ENCODE measurements at regions not wholly inside any gene's neighbourhood (a gene's known extent, or its start where the extent isn't known, plus 50 kb on each side); places are given as distances from the start of the nearest gene placed in this dataset.

DNA sequence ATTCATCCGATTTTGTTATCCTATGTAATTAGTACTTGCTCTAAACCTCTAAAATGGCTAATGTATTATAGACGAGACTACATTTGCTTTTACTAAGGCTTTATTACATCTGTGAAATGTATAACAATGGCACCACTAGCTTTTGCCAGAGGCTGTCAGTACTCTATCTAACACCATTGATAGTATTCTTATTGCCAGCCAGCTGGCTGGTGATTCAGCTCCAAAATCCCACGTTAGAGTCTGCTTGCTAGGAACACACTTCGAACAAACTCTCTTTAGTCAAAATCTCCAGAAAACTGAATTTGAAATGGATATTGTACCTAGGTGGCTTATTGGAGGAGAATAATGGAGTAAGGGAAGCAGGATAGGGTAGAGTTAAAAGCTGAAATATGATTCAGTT, 839.2 kb downstream of the SLC6A15 start:
- Mint-ChIP-seq H3K27me3 (ENCODE audit: low read depth) (no peaks in the 10 kb centered on the region), H3K4me1 (ENCODE audit: low read depth) (no peaks in the 10 kb centered on the region), H3K27ac (no peak overlapping the region), H3K9me3 (peaks cover 4 to 5% of the 10 kb centered on the region in 2 donors), H3K36me3 (ENCODE audit: insufficient read depth in 2 of 2) (no peaks in the 10 kb centered on the region), H3K4me3 (no peak overlapping the region)
- no peak for ATAC-seq (replicated peaks in 1 of 2)
- DNase-seq, result no peak

DNA sequence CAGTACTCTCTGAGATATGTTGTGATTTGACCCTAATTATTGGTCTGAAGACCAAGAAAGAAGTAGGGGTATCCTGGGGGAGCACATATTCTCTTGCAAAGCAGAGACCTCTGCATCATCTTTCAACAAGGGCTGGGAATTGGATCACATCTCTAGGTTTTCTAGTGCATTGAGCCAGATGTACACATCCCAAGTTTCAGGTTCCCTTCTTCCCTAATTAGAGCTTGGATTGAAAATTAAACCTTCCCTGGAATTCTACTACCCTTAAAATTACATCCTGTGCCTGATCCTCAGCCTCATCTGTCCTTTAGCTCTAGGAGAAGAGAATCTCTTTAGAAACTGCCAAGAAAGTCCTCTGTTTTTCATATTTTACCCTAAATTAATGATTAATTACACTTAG, 839.6 kb downstream of the SLC6A15 start:
- ATAC-seq (replicated peaks in 1 of 2) (no peak), DNase-seq (no peak)
- Mint-ChIP-seq H3K36me3 (ENCODE audit: insufficient read depth in 2 of 2) (no peaks in the 10 kb centered on the region), H3K4me1 (ENCODE audit: low read depth) (no peaks in the 10 kb centered on the region), H3K4me3 (no peak overlapping the region), H3K27me3 (ENCODE audit: low read depth) (no peaks in the 10 kb centered on the region), H3K27ac (no peak overlapping the region), H3K9me3 (peaks cover 4 to 5% of the 10 kb centered on the region in 2 donors)

DNA sequence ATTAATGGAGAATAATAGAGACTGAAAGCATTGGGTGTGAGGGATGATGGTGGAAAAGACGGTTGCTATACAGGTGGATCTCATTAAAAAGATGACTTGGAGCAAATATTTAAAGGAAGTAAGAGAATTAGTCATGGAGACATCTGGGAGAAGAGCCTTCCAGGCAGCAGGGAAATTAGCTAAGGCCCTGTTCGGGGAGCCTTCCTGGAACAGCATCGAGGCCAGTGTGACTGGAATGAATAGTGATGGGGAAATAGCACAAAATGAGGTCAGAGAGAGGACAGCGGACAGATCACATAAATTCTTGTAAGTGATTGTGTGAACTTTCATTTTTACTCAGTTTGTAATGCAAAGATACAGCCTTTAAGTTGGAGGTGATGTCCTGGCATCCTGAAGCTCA, 842.3 kb downstream of the SLC6A15 start:
- H3K27ac Mint-ChIP-seq, result no peak overlapping the region
- DNase-seq, result no peak
- no peak for ATAC-seq (replicated peaks in 1 of 2)
- H3K4me3 Mint-ChIP-seq, result no peak overlapping the region
- H3K9me3 Mint-ChIP-seq, result peaks cover 4% of the 10 kb centered on the region in 2 donors
- no peaks in the 10 kb centered on the region for H3K27me3 Mint-ChIP-seq (ENCODE audit: low read depth)
- H3K36me3 Mint-ChIP-seq (ENCODE audit: insufficient read depth in 2 of 2), result no peaks in the 10 kb centered on the region
- H3K4me1 Mint-ChIP-seq (ENCODE audit: low read depth), result no peaks in the 10 kb centered on the region

DNA sequence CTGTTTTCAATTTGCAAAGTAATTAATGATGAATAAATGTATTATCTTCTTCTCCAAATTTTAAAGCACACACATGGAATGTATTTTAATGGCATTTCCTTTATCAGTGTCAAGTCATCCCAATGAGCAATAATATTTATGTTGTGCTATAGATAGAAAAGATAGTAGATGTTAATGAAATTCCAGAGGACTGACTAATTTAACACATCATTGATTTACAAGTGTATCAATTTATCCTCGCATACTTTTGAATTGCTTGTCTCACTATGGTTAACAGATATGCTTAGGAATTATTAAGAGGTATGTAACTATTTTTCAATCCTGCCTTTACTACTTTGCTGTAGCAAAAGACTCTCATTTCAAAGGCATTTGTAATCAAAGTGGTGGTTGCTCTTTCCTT, 842.9 kb downstream of the SLC6A15 start:
- no peak for DNase-seq
- no peaks in the 10 kb centered on the region for H3K27me3 Mint-ChIP-seq (ENCODE audit: low read depth)
- H3K4me1 Mint-ChIP-seq (ENCODE audit: low read depth), result no peaks in the 10 kb centered on the region
- no peak for ATAC-seq (replicated peaks in 1 of 2)
- H3K27ac Mint-ChIP-seq, result no peak overlapping the region
- H3K4me3 Mint-ChIP-seq, result no peak overlapping the region
- no peaks in the 10 kb centered on the region for H3K36me3 Mint-ChIP-seq (ENCODE audit: insufficient read depth in 2 of 2)
- H3K9me3 Mint-ChIP-seq, result peaks cover 3 to 4% of the 10 kb centered on the region in 2 donors

DNA sequence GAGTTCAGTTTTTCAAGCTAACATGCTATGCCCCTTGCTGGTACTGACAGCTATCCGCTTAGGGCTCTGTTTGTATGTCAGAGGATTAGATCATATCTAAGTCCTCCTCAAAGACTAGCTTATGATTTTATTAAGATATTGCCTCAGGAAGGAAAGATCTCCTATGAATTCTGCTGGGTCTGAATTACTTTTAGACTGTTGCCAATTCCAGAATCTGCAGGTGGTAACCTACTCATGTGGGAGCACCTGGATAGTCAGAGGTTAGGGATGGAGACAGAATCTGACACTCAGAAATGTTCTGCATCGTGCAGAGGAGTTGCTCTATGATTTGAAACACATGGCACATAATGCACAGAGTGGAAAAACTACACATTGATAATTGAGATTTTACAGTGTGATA, 843.4 kb downstream of the SLC6A15 start:
- H3K4me3 Mint-ChIP-seq, result no peak overlapping the region
- no peaks in the 10 kb centered on the region for H3K27me3 Mint-ChIP-seq (ENCODE audit: low read depth)
- no peak overlapping the region for H3K27ac Mint-ChIP-seq
- no peaks in the 10 kb centered on the region for H3K36me3 Mint-ChIP-seq (ENCODE audit: insufficient read depth in 2 of 2)
- ATAC-seq (replicated peaks in 1 of 2), result no peak
- H3K4me1 Mint-ChIP-seq (ENCODE audit: low read depth), result no peaks in the 10 kb centered on the region
- DNase-seq, result no peak
- peaks cover 3 to 4% of the 10 kb centered on the region in 2 donors for H3K9me3 Mint-ChIP-seq

DNA sequence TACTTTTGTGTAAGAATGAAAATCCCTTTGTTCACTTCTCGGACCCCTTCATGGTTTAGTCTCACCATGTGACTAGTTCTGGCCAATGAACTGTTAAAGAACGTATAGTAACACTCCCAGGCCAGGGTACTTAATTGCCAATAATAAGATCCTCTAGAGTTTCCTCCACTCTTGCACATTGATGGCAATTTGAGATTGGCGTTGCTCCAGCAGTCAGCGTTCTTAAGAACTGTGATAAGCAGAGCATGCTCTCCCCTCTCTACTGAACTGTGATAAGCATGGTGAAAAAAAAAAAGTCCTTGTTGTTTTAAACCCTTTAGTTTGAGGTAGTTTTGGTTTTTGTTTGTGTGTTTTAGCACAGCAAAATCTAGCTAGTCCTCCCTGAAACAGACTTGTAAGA, 854.5 kb downstream of the SLC6A15 start:
- no peak overlapping the region for H3K4me3 Mint-ChIP-seq
- H3K4me1 Mint-ChIP-seq (ENCODE audit: low read depth), result no peaks in the 10 kb centered on the region
- ATAC-seq (replicated peaks in 1 of 2) (no peak), DNase-seq (no peak)
- no peak overlapping the region for H3K27ac Mint-ChIP-seq
- no peaks in the 10 kb centered on the region for H3K27me3 Mint-ChIP-seq (ENCODE audit: low read depth)
- no peaks in the 10 kb centered on the region for H3K36me3 Mint-ChIP-seq (ENCODE audit: insufficient read depth in 2 of 2)
- peaks cover 4 to 9% of the 10 kb centered on the region in 2 donors for H3K9me3 Mint-ChIP-seq

DNA sequence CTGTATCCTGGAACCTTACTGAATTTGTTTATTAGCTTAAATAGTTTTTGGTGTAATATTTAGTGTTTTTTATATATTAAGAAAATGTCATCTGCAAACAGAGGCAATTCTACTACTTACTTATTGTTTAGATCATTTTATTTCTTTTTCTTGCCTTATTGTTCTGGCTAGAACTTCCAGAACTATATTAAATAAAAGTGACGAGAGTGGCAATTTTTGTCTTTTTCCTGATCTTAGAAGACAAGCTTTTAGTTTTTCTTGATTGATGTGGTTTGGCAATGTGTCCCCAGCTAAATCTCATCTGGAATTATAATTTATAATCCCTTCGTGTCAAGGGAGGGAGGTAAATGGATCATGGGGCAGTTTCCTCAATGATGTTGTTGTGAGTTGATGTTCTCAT, 857.8 kb downstream of the SLC6A15 start:
- Mint-ChIP-seq H3K36me3 (ENCODE audit: insufficient read depth in 2 of 2) (no peaks in the 10 kb centered on the region), H3K4me3 (no peak overlapping the region), H3K27ac (no peak overlapping the region), H3K4me1 (ENCODE audit: low read depth) (no peaks in the 10 kb centered on the region), H3K27me3 (ENCODE audit: low read depth) (no peaks in the 10 kb centered on the region), H3K9me3 (peaks cover 6 to 9% of the 10 kb centered on the region in 2 donors)
- DNase-seq (no peak), ATAC-seq (replicated peaks in 1 of 2) (no peak)

DNA sequence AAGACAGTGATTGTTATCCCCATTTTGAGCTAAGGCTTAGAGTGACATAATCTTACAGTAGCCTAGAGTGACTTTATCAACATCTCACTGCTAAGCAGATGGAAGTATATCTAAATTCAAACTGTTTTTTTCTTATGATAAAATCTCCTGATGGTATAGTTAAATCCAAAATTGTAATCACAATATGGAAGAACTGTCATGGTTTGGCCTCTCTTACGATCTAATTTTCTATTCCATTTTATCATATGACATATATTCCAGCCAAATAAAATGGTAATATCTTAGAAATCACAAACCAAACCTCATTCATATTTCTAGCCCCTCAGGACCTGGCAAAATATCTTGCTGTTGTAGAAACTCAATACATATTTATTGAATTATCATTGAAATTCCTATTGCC, 864.7 kb downstream of the SLC6A15 start:
- Mint-ChIP-seq H3K27ac (no peak overlapping the region), H3K27me3 (ENCODE audit: low read depth) (no peaks in the 10 kb centered on the region), H3K36me3 (ENCODE audit: insufficient read depth in 2 of 2) (no peaks in the 10 kb centered on the region), H3K4me3 (no peak overlapping the region), H3K9me3 (peaks cover 0 to under 1% of the 10 kb centered on the region in 2 donors), H3K4me1 (ENCODE audit: low read depth) (no peaks in the 10 kb centered on the region)
- ATAC-seq (replicated peaks in 1 of 2) (no peak), DNase-seq (no peak)

DNA sequence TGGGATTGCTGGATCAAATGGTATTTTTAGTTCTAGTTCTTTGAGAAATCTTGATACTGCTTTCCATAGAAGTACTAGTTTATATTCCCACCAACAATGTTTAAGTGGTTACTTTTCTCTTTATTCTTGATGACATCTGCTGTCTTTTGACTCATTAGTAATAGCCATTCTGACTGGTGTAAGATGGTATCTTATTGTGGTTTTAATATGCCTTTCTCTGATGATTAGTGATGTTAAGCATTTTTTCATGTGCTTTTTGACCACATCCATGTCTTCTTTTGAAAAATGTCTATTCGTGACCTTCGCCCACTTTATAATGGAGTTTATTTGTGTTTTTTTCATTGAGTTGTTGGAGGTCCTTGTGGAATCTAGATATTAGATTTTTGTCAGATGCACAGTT, 865.7 kb downstream of the SLC6A15 start:
- H3K36me3 Mint-ChIP-seq (ENCODE audit: insufficient read depth in 2 of 2), result no peaks in the 10 kb centered on the region
- no peaks in the 10 kb centered on the region for H3K4me1 Mint-ChIP-seq (ENCODE audit: low read depth)
- no peaks in the 10 kb centered on the region for H3K27me3 Mint-ChIP-seq (ENCODE audit: low read depth)
- DNase-seq (no peak), ATAC-seq (replicated peaks in 1 of 2) (no peak)
- H3K9me3 Mint-ChIP-seq, result no peaks in the 10 kb centered on the region
- H3K4me3 Mint-ChIP-seq, result no peak overlapping the region
- no peak overlapping the region for H3K27ac Mint-ChIP-seq

DNA sequence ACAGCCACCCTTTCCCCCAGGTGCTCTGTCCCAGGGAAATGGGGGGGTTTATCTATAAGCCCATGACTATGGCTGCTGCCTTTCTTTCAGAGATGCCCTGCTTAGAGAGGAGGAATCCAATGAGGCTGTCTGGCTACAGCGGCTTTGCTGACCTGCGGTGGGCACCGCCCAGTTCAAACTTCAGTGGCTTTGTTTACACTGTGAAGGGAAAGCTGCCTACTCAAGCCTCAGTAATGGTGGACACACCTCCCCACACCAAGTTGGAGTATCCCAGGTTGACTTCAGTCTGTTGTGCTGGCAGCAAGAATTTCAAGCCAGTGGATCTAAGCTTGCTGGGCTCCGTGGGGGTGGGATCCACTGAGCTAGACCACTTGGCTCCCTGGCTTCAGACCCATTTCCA, 869.2 kb downstream of the SLC6A15 start:
- no peak for ATAC-seq (replicated peaks in 1 of 2)
- peaks cover 0 to 1% of the 10 kb centered on the region in 2 donors for H3K9me3 Mint-ChIP-seq
- H3K4me3 Mint-ChIP-seq, result no peak overlapping the region
- H3K36me3 Mint-ChIP-seq (ENCODE audit: insufficient read depth in 2 of 2), result no peaks in the 10 kb centered on the region
- H3K4me1 Mint-ChIP-seq (ENCODE audit: low read depth), result no peaks in the 10 kb centered on the region
- DNase-seq, result no peak
- H3K27ac Mint-ChIP-seq, result no peak overlapping the region
- H3K27me3 Mint-ChIP-seq (ENCODE audit: low read depth), result no peaks in the 10 kb centered on the region

DNA sequence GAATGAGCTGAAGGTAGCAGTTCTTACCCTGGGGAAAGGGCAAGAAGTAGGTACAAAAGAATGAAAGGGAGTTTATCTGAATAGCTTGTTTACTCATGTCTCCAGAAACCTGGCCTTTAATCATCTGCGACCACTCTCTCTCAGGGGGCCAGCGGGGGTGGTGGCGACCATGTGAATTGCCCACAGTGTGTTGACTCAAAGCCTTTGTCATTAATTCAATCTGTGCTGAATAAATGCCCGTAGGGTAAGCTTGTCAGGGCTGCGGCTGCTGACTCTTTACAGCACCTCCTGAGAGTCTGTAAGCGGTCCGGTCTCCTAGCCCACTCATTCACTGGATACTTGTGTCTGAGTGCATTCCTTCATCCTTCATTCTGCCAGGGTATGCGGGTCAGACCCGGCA, 874.4 kb downstream of the SLC6A15 start:
- no peaks in the 10 kb centered on the region for H3K4me1 Mint-ChIP-seq (ENCODE audit: low read depth)
- ATAC-seq (replicated peaks in 1 of 2) (no peak), DNase-seq (no peak)
- no peaks in the 10 kb centered on the region for H3K36me3 Mint-ChIP-seq (ENCODE audit: insufficient read depth in 2 of 2)
- no peak overlapping the region for H3K4me3 Mint-ChIP-seq
- H3K27me3 Mint-ChIP-seq (ENCODE audit: low read depth), result no peaks in the 10 kb centered on the region
- H3K27ac Mint-ChIP-seq, result no peak overlapping the region
- H3K9me3 Mint-ChIP-seq, result peaks cover 1 to 3% of the 10 kb centered on the region in 2 donors

DNA sequence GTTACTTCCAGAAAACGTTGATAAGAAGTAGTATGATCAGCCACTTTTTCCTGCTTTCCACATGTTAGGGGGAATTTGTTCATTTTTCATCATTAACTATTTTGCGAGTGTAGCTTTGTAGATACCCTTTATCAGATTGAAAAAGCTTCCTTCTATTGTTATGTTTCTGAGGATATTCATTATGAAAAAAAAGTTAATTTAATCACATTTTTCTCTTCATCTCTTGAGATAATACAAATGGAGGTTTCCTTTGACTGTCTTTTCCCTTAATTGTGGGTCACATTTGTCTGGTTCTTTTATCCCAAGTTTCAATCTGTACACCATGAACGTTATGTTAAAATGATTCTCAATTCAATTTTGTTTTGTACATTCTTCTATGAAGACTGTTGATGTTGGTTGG, 875.7 kb downstream of the SLC6A15 start:
- DNase-seq (no peak), ATAC-seq (replicated peaks in 1 of 2) (no peak)
- no peaks in the 10 kb centered on the region for H3K36me3 Mint-ChIP-seq (ENCODE audit: insufficient read depth in 2 of 2)
- H3K27ac Mint-ChIP-seq, result no peak overlapping the region
- no peaks in the 10 kb centered on the region for H3K4me1 Mint-ChIP-seq (ENCODE audit: low read depth)
- H3K27me3 Mint-ChIP-seq (ENCODE audit: low read depth), result no peaks in the 10 kb centered on the region
- no peak overlapping the region for H3K4me3 Mint-ChIP-seq
- peaks cover 1 to 3% of the 10 kb centered on the region in 2 donors for H3K9me3 Mint-ChIP-seq

DNA sequence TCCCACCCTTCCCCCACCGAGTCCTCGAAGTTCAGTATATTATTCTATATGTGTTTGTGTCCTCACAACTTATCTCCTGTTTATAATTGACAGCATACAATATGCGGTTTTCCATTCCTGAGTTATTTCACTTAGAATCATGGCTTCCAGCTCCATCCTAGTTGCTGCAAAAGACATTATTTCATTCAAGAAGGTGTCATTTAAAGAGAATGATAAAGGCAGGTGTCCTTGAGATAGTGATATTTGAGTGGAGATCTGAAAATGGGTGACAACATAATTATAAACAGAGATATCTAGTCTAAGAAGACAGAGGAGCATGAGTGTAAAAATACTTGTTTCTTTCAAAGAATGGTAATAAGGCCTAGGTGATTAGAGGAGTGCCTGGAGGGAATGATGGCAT, 876.8 kb downstream of the SLC6A15 start:
- Mint-ChIP-seq H3K27me3 (ENCODE audit: low read depth) (no peaks in the 10 kb centered on the region), H3K4me3 (no peak overlapping the region), H3K27ac (no peak overlapping the region), H3K4me1 (ENCODE audit: low read depth) (no peaks in the 10 kb centered on the region), H3K9me3 (peaks cover 3 to 4% of the 10 kb centered on the region in 2 donors), H3K36me3 (ENCODE audit: insufficient read depth in 2 of 2) (no peaks in the 10 kb centered on the region)
- no peak for ATAC-seq (replicated peaks in 1 of 2)
- no peak for DNase-seq

DNA sequence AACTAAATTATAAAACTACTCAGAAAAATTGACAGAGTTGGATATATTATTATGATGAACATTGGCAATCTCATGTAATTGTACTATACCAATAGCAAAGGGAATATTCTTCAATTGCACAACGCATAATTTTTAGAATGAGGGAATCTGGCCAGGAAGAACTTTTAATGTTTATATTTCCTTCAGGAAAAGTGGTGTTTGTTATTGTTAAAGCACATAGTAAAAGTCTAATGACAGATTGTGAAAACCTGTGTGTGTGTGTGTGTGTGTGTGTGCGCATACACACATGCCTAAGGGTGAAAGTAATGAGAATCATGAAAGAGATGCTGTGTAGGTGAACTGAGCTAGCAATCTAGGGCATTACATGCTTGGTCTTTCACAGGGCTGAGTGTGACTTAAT, 877.7 kb downstream of the SLC6A15 start:
- H3K4me1 Mint-ChIP-seq (ENCODE audit: low read depth), result no peaks in the 10 kb centered on the region
- DNase-seq (no peak), ATAC-seq (replicated peaks in 1 of 2) (no peak)
- no peak overlapping the region for H3K4me3 Mint-ChIP-seq
- H3K36me3 Mint-ChIP-seq (ENCODE audit: insufficient read depth in 2 of 2), result no peaks in the 10 kb centered on the region
- no peaks in the 10 kb centered on the region for H3K27me3 Mint-ChIP-seq (ENCODE audit: low read depth)
- H3K9me3 Mint-ChIP-seq, result peaks cover 2 to 4% of the 10 kb centered on the region in 2 donors
- no peak overlapping the region for H3K27ac Mint-ChIP-seq
